RWPE1 (cell line): ENCODE measurements at regions not wholly inside any gene's neighbourhood (a gene's known extent, or its start where the extent isn't known, plus 50 kb on each side); places are given as distances from the start of the nearest gene placed in this dataset.

Source experiments
- CTCF ChIA-PET: fragments of 350-600 bp; sonication (Branson Sonifier 250); formaldehyde crosslinking; extraction: SDS; loops from one replicate; lab custom pipeline; 2021; lab: Yijun Ruan, JAX
- POLR2A ChIA-PET: fragments of 400-600 bp; formaldehyde crosslinking; extraction: SDS; loops from one replicate; lab custom pipeline; 2020; ENCODE audit warnings: antibody characterized with exemption; ENCODE audit not compliant: low non-redundant PET; lab: Yijun Ruan, JAX
- DNase-seq: peaks from one replicate; pipeline ENCODE4 v3.0.0; 2012; ENCODE audit warnings: low spot score
- H3K27ac ChIP-seq: fragments of 450-650 bp; 2 replicates; pipeline ENCODE4 v1.5.1; 2017
- CTCF ChIP-seq: fragments of 450-650 bp; conservative IDR thresholded peaks from 2 replicates; pipeline ENCODE4 v1.5.1; 2017; ENCODE audit warnings: low read depth, mild to moderate bottlenecking

GRCh38 chr10:78981257-78981969 lies 87.4 kb upstream of the ZMIZ1 start:
- ChIA-PET POLR2A (no interaction called here), CTCF (no interaction called here)
- DNase-seq: no peak

GRCh38 chr10:78981970-78982281 lies 86.8 kb upstream of the ZMIZ1 start:
- no peak for TF ChIP-seq CTCF
- ChIA-PET CTCF (no interaction called here), POLR2A (no interaction called here)
- H3K27ac ChIP-seq: no peak overlapping the region
- no peak for DNase-seq

More at GRCh38 chr10:78981257-78981969, 87.4 kb upstream of the ZMIZ1 start:
- TF ChIP-seq CTCF: no peak
- no peak overlapping the region for H3K27ac ChIP-seq

DNA sequence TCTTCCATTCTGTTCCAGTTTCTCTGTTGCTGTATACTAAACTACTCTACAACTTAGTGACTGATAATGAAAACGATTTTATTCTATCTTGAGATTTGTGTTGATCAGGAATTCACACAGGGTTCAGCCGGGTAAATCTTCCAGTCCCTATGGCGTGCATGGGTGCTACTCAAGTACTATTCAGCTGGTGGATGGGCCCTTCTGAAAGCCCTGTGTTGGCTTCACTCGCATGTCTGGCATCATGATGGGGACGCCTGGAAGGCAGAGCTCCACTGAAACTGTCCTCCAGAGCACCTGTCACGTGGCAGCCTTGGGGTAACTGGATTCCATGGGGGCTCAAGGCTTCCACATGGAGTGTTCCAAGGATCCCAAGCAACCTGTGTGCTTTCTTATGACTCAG lies 86.0 kb upstream of the ZMIZ1 start:
- CTCF ChIA-PET: interaction anchor here (0.5 to 1.1 kb wide), 3 partner anchors 8 to 365 kb away, joined by 3 to 5 read pairs (median 4); no protein-coding TSS in a partner anchor

DNA sequence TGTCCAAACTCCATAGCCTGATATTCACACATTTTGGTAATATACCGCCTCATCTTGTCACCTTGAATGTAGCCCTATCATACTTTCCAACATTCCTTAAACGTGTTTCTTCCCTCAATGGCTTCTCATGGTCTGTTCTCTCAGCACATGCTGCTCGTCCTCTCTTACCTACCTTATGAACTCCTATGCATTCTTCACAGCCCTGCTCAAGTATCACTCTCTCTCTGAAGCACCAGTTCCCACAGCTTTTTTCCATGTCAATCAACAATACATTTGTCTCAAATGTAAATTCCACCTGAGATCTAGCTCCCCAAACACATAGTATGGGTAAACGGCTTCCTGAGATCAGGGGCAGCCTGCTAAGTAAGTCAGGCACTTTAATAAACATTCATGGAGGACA lies 85.2 kb upstream of the ZMIZ1 start:
- ChIA-PET POLR2A (no interaction called here), CTCF (interaction anchor here (0.6 to 1.1 kb wide), 3 partner anchors 9 to 1503 kb away, joined by 4 to 5 read pairs (median 4); no protein-coding TSS in a partner anchor)
- DNase-seq: no peak
- no peak for TF ChIP-seq CTCF
- no peak overlapping the region for H3K27ac ChIP-seq

More for the DNA sequence above, 86.0 kb upstream of the ZMIZ1 start:
- no peak overlapping the region for H3K27ac ChIP-seq
- no peak for TF ChIP-seq CTCF
- POLR2A ChIA-PET: interaction anchor here (0.6 kb wide), 1 partner anchor 79 kb away, joined by 5 read pairs; no protein-coding TSS in a partner anchor
- DNase-seq: no peak

DNA sequence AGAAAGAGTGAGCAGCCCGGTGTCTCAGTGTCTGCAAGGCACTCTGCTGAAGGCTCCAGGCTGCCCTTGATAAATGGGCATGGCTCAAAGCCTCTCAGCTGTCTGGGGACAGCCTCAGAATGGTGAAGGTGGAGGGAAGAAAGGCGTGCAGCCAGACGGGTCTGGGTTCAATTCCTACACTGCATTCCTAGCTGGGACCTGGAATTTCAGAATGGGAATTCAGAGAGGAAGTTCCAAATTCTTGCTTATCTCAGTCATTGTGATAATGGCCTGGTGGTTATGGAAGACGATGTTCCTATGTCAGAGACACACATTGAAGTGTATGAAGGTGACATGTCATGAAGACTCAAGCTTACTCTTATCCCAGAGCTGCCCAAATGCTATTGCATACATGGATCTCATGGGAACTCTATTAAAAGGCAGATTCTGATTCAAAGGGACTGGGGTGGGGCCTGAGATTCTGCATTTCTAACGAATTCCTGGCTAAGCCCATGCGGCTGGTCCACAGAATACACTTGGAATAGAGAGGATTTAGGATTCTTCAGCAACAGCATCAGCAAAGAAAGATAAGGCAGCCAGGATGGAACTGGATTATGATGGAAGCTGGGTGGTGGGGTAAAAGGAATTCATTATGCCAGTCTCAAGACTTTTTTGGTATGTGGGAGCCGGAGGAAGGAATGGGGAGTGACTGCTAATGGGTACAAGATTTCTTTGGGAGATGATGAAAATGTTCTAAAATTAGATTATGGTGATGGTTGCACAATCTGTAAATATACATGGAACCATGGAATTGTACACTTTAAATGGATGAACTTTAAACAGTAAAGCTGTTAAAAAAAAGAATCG lies 82.6 kb upstream of the ZMIZ1 start:
- POLR2A ChIA-PET: no interaction called here

More for the DNA sequence above, 82.6 kb upstream of the ZMIZ1 start:
- H3K27ac ChIP-seq: no peak overlapping the region
- CTCF ChIA-PET: interaction anchor here (0.7 to 1.4 kb wide), 2 partner anchors 11 to 370 kb away, joined by 3 to 7 read pairs; no protein-coding TSS in a partner anchor
- TF ChIP-seq CTCF: no peak
- DNase-seq: no peak
